ENCODE measurements at regions not wholly inside any gene's neighbourhood (a gene's known extent, or its start where the extent isn't known, plus 50 kb on each side); places are given as distances from the start of the nearest gene placed in this dataset.

DNA sequence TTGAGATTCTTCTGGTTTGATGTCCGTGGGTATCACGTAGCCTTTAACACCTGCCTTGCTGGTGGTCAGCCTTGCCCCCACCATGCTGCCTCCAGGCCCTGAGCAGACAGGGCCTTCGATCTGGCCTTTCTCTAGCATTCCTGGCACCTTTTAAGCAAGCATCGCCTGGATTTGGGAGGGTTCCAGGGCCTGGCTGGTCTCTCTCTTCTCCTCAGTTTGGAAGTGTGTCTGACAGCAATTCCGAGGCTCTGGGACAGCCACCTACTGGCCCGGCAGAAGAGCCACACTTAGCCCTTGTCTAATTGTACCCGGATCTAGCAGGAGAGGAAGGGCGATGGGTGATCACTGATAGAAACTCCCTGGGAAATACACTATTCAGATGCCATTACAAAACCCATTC is 441.3 kb upstream of the MKI67 start:
- no peak for TF ChIP-seq POLR2A (IDR thresholded peaks at IDR 0.05; ENCODE audit: low read depth, low read length)
- TF ChIP-seq POLR2AphosphoS5 (IDR thresholded peaks at IDR 0.05; ENCODE audit: low read depth, low read length) = no peak
- TF ChIP-seq TAF1 (IDR thresholded peaks at IDR 0.05; ENCODE audit: low read depth, low read length) = no peak

Data from GM12891 (cell line).